Smooth muscle cell of the brain vasculature (primary cell): ENCODE measurements at regions not wholly inside any gene's neighbourhood (a gene's known extent, or its start where the extent isn't known, plus 50 kb on each side); places are given as distances from the start of the nearest gene placed in this dataset.

Experiments
- DNase-seq: peaks from one replicate; pipeline ENCODE4 v3.0.0-alpha.2; 2012; ENCODE audit warnings: low read depth, low spot score

GRCh38 chr2:16565481-16565880 lies 100.2 kb downstream of the CYRIA start:
- no peak for DNase-seq

GRCh38 chr2:16561676-16562075 lies 104.0 kb downstream of the CYRIA start:
- no peak for DNase-seq

GRCh38 chr2:16561251-16561650 lies 104.4 kb downstream of the CYRIA start:
- no peak for DNase-seq

GRCh38 chr2:16559278-16560067 lies 106.2 kb downstream of the CYRIA start:
- no peak for DNase-seq

- DNase-seq, result no peak
Observed at GRCh38 chr2:16554060-16554583, 111.5 kb downstream of the CYRIA start.

GRCh38 chr2:16553226-16553625 lies 112.4 kb downstream of the CYRIA start:
- DNase-seq, result no peak

GRCh38 chr2:16552202-16552601 lies 113.4 kb downstream of the CYRIA start:
- DNase-seq, result no peak

- DNase-seq, result no peak
Observed at GRCh38 chr2:16548036-16548435, 117.6 kb downstream of the CYRIA start.

GRCh38 chr2:16546128-16546754 lies 119.4 kb downstream of the CYRIA start:
- no peak for DNase-seq

GRCh38 chr2:16538707-16539106 lies 126.9 kb downstream of the CYRIA start:
- no peak for DNase-seq

GRCh38 chr2:16537347-16537746 lies 128.3 kb downstream of the CYRIA start:
- DNase-seq, result no peak

GRCh38 chr2:16526193-16526592 lies 139.4 kb downstream of the CYRIA start:
- no peak for DNase-seq

- no peak for DNase-seq
Observed at GRCh38 chr2:16525265-16525887, 140.3 kb downstream of the CYRIA start.

- no peak for DNase-seq
Observed at GRCh38 chr2:16523711-16524110, 141.9 kb downstream of the CYRIA start.

- DNase-seq, result no peak
Observed at GRCh38 chr2:16522031-16522831, 143.4 kb downstream of the CYRIA start.

GRCh38 chr2:16520891-16521290 lies 144.7 kb downstream of the CYRIA start:
- DNase-seq, result no peak

GRCh38 chr2:16515696-16516095 lies 149.9 kb downstream of the CYRIA start:
- no peak for DNase-seq

- no peak for DNase-seq
Observed at GRCh38 chr2:16513626-16514025, 152.0 kb downstream of the CYRIA start.

GRCh38 chr2:16511041-16511440 lies 154.6 kb downstream of the CYRIA start:
- DNase-seq, result no peak

- DNase-seq, result no peak
Observed at GRCh38 chr2:16509042-16509441, 156.6 kb downstream of the CYRIA start.

GRCh38 chr2:16508490-16508851 lies 157.2 kb downstream of the CYRIA start:
- no peak for DNase-seq
